ENCODE measurements at regions not wholly inside any gene's neighbourhood (a gene's known extent, or its start where the extent isn't known, plus 50 kb on each side); places are given as distances from the start of the nearest gene placed in this dataset.
A peak's percentile ranks its signal among the peaks of the same experiment; 100 is the strongest.
"Not testable (repeated sequence)": the region's sequence is repeated elsewhere in the genome, so short reads cannot be mapped to it uniquely, and the experiment has no call there.

DNA sequence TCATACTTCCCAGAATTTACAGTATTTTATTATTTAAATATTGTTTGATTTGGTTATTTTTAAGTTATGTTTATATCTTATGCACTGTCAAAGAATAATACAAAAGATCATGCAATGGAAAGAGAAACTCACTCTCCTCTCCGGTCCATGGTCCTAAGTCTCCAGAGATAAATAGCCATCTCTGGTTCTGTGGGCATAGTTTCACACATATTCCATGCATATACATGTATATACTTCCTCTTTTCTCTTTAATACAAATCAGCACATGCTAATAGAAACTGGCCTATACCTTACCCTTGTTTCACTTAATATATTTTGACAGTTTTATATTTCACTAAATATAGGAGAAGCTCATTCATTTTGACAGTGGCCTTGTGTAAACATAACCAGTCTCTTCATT, 901.7 kb upstream of the CITED2 start:
- DNase-seq = no peak

DNA sequence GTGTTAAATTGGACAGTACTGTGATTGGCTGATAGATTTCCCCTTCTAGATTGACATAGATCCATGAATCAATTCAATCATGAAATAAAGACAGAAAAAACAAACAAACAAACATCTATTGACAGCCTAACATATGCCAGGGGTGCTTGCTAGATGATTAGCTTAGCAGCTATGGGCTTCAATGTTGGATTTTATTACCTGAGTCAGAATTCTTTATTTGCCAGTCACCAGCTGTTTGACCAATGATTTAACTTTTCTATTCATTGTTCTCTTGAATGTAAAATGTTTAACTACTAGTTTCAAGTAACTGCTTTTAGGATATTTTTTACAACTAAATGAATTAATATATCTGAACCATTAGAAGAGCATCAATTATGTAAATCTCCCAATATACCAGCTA, 901.3 kb upstream of the CITED2 start:
- no peak for DNase-seq

DNA sequence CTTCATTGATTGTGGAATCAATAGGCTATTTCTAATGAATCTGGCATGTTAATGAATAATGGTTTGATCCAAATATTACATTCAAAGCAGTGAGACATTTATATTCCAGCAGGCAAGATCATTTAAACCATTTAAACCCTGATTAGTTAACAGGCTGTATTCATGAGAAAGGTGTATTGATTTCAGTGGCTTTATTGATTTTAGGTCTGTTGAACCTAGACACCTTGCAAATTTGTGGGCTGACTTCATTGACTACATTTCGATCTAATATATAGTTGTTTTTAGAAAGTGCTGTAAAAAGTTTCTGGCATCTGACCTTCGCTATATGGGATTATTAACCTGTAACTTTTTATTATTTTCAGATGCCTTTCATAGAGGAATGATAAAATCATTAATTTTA, 900.1 kb upstream of the CITED2 start:
- no peak for DNase-seq

DNA sequence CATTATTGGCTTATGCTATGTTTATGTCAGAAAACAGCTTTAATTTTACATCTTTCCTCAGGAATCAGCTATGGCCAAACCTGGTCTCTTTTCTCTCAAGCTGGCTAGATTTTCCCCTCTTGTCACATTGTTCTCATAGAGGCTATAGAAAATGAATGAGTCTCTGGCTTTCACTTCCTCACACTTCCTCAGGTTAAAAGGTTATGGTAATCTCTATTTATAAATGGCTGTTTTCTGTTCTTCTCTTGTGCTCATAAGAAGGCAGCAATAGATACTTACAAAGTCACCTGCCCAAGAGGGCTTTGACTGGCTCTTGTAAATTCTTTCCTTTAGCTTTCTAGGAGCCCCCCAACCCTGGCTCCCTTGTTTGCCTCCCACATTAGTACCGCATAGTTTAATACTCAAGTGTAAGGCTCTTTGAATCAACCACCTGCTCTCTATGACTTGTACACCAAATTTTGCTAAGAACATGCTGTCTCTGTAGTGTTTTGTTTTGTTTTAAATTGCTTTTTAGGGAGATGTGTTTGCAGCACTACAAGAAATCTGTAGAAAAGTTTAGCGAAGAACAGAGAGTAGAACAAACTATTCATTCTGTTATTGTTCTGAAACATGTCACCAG, 897.4 kb upstream of the CITED2 start:
- DNase-seq = peak; percentile 52

DNA sequence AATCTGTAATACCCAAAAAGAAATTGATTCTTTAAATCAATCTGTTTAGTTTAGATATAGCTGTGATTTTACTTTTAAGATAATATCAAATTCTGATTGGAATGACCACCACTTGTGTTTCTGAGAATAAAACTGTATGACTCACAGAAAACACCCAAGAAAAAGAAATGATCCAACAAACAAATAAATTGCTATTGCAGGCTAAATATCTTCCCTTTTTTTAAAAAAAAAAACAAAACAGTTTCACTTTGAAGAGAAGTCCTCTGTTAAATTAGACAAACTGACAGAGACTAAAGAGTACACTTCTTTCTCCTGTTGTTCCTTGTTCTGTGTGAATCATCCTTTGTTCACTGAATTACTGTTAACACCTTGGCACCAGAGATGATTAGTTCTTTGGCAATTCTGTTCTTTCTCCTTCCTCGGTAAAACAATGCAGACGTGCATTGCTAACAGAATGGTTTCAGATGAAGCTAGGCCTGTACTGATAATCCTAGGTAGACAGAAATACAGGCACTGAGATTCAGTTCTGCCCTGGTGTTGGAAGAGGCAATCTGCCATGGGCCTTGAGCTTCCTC, 895.2 kb upstream of the CITED2 start:
- no peak for DNase-seq

DNA sequence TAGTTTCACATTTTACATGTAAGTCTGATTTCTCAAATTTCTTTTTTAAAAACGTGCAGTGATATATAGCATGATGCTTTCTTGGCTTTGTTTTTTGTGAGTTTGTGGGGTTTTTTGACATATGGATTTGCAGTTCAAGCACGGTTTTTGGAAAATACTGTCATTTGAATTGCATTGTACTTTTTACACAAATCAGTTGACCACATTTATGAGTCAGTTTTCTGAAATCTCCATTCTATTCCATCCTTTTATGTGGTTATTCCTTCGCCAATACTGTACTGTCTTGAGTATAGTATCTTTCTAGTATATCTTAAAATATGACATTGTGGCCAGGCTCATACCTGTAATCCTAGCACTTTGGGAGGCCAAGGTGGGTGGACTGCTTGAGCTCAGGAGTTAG, 890.0 kb upstream of the CITED2 start:
- no peak for DNase-seq

DNA sequence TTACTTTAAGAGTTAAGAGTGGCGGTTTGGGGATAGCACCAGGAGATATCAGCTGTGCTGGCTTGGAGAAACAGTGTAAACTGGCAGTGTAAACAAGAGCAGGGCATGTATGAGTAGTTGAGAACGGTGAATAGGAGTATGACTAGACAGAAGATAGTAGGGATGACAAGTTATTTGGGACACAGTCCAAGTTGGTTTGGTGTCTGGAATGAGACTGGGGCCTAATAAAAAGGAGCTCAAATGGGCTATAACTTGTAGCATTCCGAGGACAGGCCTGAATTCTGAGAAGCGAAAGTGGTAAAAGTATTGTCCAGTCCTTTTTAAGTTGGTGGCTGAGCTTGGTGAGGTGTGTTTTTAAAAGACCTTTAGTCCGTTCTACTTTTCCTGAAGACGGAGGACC, 883.9 kb upstream of the CITED2 start:
- DNase-seq = not testable (repeated sequence)

DNA sequence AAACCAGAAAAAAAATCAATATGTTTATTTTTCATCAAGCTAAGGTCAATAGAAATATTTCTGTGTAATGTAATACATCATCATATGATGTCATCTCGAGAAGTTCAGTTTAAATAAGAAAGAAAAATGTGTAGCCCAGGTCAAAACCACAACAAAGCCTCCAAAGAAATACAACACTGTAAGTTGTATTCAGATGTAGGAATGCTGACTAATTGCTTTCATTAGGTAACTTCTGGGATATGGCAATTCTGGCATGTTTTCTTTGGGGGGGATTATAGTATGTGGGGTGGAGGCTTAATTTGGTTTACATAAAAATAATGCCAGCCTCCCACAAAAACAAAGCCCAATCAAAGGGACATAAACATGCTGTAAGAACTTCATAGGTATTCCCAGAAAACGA, 881.8 kb upstream of the CITED2 start:
- no peak for DNase-seq

DNA sequence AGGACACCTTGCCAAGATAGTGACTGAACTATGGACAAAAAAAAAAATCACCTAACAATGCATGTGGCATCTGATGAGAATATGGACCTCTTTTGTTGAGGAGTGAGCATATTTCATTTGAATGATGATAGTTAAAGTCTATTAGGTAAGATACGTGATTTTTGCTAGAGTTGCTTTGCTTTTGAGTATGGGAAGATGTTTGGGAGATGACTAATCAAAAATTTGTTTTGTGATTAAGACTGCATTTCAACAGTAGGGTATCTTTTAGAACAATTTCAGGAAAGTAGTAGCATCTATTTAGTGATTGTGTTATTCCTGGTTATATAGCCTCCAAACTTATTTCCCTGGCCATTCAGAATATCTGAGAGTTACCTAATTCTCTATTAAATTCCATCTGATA, 878.6 kb upstream of the CITED2 start:
- no peak for DNase-seq

DNA sequence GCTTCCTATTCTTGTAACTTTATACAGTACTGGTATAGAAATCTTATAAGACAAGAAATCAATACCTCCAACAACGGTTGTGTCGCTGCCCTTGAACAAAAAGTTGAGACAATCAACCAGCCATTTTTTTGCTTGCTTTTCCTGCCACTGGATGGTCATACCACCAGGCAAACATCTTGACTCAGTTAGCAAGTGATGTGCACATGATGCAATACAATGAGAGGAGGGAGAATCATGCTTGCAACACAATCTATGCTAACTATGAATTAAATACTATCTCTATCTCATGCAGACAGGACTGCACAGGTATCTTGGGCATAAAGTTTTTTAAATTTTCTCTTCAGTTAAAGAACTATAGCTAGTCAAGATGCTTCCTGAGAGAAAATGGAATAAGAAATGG, 877.7 kb upstream of the CITED2 start:
- DNase-seq = no peak

DNA sequence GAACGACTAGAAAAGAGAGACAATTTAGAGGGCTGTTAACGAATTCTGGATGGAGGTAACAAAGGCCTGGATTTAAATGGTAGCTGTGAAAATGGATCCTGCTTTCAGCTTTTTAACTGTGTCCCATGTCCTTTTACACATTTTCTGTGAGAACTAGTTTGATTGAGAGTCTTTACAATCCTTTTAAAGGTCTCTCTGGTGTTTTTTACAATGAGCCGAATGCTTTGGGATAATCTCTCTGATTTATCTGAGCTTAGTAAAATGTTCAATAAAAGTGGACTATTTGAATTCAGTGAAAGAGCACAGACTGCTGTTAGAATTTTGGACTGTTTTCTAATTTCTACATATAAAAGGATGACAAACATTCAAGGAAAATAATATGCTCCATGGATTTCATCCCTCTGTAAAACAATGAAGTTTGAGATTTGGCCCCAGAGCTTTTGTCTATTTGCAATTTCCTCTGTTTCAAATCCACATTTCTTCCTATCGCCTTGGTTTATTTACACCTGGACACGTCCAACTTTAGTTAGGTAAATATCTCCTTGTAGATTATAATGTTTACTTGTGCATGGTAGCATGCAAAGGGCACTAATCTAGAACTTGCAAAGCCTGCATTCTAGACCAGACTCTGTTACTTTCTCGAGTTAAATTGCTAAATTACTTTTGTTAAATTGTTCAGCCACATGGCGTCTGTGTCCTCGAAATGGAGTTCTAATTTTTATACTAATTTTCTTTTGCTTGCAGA, 871.0 kb upstream of the CITED2 start:
- DNase-seq = no peak

DNA sequence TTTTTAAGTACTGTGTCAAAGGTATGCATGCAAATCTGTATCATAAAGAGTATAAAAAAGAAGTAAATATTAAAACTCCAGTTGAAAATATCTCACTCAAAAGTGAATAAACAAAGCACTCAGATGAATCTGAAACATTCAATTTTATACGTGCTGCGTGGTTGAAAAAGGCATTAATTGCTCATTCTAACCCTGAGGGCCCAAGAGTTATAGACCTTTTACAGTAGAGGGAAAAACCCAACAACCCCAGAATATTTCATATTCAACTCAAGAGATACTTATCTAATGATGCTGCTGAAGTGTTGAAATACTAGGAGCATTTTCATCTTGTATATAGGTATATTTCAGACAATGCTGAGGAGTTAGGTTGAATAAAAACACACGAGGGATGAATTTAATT, 862.8 kb upstream of the CITED2 start:
- no peak for DNase-seq

DNA sequence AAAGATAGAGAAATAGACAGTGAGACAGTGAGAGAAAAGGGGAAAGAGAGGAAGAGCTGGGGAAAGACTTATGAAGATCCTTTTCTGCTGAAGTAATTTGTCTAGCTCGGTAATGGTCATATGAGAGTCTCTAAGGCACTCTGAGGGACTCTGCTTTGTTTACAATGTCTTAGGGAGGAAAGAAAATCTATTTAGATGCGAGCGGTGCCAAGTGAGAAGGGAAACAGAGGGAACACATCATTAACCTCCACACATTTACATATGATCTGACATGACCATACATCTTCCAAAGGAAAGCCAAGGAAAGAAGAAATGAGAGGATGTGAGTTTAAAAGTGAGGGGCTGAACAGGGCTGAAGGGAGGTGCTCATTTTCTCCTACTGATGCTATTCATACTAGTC, 862.3 kb upstream of the CITED2 start:
- DNase-seq = no peak

DNA sequence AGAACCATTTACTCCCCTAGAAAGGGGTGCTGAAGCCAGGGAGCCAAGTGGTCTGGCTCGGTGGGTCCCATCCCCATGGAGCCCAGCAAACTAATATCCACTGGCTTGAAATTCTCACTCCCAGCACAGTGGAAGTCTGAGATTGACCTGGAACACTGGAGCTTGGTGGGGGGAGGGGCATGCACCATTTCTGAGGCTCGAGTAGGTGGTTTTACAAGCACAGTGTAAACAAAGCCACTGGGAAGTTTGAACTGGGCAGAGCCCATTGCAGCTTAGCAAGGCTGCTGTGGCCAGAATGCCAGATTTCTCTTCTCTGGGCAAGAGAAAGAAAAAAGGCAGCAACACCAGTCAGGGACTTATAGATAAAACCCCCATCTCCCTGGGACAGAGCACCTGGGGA, 855.8 kb upstream of the CITED2 start:
- no peak for DNase-seq

DNA sequence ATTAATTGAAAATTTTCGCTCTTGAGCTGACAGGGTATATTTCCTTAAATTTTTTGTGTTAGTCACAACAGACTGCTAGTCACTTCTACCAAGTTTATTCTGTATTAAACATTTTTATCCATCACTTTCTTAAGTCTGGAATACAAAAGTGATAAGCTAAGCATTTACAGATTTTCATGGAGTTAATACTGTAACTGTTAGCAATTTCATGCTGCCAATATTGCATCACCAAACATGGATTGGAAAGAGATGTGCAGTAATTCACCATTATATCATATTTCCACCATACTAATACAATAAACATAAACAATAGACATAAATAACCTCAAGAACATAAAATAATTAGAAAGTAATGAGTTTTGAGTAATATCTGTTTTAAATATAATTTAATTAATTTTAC, 854.0 kb upstream of the CITED2 start:
- no peak for DNase-seq

DNA sequence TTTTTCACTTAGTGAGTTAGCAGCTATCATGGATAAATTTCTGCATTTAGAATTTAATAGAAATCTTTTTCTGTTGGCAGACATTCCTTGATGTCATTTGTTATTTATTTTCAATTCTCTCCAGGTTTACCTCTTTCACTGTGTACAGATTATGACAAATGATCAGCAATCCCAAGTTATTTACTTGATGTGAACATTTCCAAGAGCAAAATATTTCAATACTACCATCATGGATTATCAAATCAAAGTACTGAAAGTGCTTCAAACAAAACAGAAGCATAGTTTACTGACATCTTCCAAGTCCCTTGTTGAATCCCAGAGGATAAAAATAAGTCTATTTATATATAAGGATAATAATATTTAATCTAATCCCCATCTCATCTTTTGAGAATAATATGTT, 852.2 kb upstream of the CITED2 start:
- DNase-seq = no peak

DNA sequence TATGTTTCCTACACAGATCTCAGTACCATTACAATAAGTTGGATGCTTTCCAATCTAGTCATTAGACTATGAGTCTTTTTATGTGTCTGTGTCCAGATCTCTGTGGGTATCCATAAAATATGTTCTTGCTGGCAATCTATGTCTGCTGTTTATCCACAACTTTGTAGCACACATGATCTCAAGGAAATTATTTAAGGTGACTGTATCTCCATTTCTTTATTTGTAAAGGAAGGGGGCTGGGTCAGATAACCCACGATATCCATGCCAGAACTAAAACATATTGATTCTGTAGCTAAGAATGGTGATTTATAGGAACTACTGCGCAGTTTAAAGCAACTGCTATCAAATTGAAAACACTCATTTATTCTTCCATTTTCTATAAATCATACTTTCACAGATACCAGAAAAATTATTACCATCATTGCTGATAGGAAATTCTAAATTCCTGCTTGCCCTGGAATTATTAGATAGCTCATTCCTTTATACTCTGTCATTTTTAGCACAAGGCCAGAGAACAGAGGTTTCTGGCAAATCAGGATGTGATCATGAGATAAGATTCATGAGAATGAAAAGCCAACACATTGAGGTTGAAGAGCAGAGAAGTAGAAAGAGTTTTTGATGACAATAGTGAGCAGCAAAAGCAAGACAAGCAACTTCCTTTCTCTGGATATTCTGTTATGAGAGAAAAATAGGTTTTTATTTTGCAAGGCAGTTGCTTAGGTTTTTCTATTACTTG, 851.4 kb upstream of the CITED2 start:
- no peak for DNase-seq

DNA sequence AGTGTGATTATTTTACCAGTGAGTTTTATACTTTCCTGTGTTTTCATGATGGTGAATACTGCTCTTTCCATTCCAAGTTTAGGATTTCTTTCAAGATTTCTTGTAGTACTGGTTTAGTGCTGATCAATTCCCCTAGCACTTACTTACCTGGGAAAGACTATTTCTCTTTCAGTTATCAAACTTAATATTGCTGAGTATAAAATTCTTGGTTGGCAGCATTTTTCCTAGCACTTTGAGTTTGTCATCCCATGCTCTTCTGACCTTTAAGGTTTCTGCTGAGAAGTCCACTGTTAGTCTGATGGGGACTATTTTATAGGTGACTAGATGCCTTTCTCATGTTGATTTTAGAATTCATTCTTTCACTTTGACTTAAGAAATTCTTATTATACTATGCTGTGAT, 842.8 kb upstream of the CITED2 start:
- DNase-seq = no peak

DNA sequence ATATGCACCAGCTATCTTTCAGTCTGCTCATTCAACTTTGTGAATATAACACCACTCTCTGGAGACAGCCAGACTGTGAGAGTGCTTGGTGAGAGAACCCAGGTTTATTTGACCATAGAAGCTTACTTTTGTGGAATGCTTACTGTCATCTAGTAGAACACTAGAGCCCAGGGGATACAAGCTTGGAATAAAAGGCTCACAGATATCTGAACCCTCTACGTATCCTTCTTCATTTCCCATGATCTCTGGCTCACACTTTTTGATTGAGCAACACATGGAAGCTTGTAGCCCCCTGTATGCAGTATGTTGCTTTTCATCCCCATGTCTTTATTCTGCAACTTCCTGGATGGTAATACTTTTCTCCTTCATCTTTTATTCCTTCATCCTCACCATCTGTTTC, 835.3 kb upstream of the CITED2 start:
- DNase-seq = no peak

DNA sequence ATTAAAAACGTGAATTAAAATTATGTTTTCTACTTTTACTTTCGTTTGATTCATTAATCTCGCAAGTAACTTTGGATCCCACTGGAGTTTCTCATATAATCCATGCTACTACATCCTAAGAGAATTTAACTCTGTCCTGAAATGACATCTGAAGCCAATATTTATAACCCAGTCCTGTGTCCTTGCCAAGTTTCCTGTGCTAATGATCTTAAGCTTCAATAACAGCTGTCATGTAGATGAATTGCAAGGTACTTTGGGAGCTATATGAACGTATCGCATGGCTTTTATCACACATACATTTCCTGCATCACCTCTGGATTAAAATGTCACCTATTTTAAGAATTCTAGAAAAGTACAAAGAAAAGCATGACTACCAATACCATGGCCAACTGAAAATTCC, 833.8 kb upstream of the CITED2 start:
- peak; percentile 85 for DNase-seq

DNA sequence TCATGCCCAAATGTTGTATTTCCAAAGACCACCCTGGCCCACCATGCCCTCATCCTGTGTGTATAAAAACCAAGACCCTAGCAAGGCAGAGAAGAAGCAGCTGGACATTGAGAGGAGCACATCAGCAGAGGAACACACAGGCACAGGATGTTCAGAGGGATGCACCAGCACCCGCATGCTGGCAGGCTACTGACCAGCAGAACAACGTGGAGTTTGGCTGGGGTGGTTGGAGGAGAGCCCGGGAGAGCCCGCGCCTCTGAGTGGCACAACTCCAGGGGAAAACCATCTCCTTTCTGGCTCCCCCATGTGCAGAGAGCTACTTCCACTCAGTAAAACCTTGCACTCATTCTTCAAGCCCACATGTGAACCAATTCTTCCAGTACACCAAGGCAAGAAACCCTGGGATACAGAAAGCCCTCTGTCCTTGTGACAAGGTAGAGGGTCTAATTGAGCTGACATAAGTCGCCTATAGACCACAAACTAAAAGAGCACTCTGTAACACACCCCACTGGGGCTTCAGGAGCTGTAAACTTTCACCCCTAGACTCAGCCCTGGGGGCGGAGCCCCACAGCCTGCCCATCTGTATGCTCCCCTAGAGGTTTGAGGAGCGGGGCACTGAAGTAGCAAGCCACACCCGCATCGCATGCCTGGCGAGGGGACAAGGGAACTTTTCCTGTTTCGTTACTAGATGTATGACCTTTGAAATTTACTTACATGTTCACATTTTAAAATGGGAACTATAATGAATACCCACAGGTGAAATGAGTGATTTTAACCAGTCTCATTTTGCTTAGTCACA, 831.5 kb upstream of the CITED2 start:
- DNase-seq = no peak

DNA sequence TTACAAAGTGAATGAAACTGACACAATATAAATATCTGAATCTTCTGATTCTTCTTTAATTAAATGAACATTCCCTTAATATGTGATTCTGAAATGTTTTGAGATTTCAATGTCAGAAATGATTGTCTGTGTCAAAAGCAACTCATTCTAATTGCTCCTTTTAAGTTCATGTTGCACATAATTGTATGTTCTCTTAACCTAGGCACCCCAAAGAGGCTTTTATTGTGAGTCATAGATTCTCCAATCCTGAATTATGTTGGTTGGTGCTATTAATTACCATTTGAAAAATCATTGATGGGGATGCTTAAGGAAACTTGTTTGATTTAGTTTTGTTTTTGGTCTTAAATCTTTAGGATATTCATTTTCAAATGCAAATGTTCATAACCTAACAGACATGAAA, 829.7 kb upstream of the CITED2 start:
- DNase-seq = no peak

DNA sequence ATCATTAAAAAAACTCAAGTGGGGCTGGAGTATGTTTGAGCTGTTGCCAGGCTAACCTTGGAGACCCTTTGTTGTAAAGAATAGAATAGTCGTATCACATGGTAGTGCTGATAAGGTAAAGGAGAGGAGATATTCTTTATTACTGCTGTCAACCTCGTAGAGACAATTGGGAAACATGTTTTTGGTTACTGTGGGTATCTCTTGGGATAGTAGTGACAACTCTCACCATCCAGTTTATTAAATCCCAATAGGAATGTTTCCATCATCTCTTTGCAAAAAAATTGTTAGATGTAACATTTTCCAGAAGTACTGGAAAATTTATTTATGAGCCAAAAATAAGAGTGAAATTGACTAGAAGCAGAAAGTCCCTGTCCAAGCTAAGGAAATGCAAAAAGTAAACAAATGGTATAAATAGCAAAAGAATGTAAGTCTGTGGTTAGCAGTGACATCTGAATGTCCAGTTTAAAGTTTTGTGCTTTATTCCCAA, 829.3 kb upstream of the CITED2 start:
- no peak for DNase-seq

Data from NCI-H446 treated with DMSO at 0.1 percent for 48 hours (cell line).